Ecto neural progenitor cell (in vitro differentiated cells): ENCODE measurements at regions not wholly inside any gene's neighbourhood (a gene's known extent, or its start where the extent isn't known, plus 50 kb on each side); places are given as distances from the start of the nearest gene placed in this dataset.

Experiments used
- DNase-seq: peaks from one replicate; pipeline ENCODE4 v3.0.0-alpha.2; 2018; ENCODE audit warnings: low spot score

GRCh38 chr12:116402163-116402939, 124.9 kb upstream of the MED13L start:
- DNase-seq: no peak

GRCh38 chr12:116403546-116403945, 126.1 kb upstream of the MED13L start:
- no peak for DNase-seq

DNA sequence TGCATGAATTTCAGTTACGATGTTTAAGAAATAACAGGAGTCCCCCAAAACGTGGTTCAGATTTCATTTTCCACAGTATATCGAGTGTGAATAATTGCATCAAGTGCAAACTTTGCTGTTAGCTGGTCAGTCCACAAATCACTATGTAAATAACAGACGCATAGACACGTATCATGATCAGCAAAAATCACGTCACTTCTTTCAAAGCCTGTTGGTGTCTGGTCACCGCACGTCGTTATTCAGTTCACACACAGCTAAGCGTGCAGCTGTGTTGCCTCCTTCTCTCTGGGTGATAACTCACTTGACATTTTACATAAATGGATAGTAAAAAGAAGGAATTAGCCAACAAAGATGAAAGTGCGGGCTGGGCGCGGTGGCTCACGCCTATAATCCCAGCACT, 126.8 kb upstream of the MED13L start:
- no peak for DNase-seq

GRCh38 chr12:116404913-116405611, 127.6 kb upstream of the MED13L start:
- DNase-seq: no peak

DNA sequence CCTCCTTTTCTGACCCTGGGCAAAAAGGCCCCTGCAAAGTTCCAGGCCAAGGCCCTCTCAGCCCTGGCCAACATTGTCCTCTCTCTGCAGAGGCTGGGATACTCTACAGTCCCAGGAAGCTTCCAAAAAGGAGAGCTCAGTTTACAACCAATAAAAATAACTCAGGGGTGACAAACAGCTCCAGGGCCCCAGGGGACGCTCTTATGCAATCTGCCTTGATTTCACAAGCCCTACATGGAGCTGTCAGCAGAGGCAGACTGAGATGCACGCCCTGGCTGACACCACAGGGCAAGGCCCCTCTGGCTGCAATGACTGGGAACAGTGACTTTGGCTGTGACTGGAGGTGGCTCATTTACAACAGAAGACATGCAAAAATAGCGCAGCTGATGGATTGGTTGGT, 129.0 kb upstream of the MED13L start:
- DNase-seq: no peak

GRCh38 chr12:116408489-116409250, 131.2 kb upstream of the MED13L start:
- no peak for DNase-seq

DNA sequence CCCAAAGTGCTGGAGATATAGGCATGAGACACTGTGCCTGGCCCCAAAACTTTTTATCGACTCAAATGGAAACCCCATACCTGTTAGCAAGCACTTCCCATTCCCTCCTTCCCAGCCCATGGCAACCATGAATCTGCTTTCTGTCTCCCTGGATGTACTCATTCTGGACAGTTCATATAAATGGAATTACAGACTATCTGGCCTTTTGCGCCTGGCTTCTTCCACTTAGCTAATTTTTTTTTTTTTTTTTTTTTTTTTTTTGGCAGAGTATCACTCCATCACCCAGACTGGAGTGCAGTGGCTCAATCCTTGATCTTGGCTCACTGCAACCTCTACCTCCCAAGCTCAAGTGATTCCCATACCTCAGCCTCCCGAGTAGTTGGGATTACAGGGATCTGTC, 134.5 kb upstream of the MED13L start:
- no peak for DNase-seq

- DNase-seq: no peak
Measured at GRCh38 chr12:116414891-116415290, 137.4 kb upstream of the MED13L start.

GRCh38 chr12:116415408-116416108, 138.1 kb upstream of the MED13L start:
- DNase-seq: peak; percentile 72

DNA sequence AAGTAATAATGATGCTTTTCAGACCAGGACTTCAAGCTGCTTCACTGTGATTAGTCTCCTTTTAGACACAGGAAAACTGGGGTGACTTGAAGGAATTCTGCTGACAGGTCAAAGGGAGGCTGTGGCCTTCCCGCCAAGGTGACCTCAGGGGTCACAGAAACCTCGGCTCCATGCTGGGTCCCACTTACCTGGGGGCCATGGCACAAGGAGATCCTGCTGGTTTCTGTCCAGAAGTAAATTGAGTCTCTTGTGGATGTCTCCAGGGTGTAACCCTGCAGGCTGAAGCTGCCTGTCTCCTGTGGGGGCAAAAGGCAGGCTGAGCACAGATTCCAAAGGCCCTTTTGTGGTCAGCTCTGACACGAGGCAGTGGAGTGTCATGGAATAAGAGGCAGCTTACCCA, 138.7 kb upstream of the MED13L start:
- DNase-seq: no peak

DNA sequence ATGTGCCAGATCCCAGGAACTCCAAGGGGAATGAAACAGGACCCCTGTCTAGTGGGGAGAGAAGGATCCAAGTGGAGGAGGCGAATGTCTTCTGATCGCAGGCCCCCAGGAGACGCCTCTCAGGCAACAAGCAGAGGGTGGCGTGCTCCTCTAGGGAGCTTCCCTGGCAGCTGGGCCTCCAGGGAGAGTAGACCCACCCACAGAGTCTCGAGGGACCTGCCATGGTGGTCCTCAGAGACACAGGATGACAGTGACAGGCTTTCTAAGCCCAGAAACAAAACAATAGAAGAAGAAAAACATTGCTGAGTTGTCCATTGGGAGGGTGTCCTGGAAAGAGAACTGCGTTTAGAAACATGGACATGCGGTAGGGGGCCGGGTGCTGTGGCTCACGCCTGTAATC, 140.6 kb upstream of the MAP1LC3B2 start:
- no peak for DNase-seq

DNA sequence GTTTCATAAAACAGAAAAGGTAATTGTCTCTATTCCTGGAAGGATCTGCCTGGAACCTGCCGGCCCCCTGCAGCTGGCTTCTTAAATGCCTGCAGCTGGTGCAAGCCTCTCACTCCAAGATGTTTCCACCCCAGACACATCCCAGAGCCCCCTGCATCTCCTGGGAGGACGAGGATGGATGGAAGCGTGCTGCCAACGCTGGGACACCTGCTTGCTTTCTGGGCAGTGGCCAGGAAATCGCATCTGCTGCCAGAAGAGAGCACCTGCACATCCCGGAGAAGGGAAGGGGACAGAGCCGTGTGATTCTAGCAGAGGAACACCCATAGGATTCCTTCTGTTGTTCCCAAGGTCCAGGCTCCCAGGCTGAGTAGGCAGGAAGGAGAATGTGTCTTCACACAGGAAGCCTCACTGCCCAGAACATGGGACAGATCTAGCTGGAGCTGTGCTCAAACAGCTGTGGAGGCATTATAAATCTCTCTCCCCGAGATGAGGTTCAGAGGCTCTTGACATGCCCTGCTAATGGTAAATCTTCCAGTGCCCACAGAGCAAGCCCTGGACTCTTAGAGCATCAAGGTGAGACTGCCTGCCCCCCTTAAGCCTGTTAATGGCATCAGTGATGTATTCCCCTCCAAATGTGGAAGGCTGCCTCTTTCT, 138.8 kb upstream of the MAP1LC3B2 start:
- DNase-seq: no peak

GRCh38 chr12:116421785-116422538, 137.2 kb upstream of the MAP1LC3B2 start:
- no peak for DNase-seq

- no peak for DNase-seq
Measured at GRCh38 chr12:116423094-116423493, 136.1 kb upstream of the MAP1LC3B2 start.

GRCh38 chr12:116425256-116426193, 133.7 kb upstream of the MAP1LC3B2 start:
- no peak for DNase-seq

DNA sequence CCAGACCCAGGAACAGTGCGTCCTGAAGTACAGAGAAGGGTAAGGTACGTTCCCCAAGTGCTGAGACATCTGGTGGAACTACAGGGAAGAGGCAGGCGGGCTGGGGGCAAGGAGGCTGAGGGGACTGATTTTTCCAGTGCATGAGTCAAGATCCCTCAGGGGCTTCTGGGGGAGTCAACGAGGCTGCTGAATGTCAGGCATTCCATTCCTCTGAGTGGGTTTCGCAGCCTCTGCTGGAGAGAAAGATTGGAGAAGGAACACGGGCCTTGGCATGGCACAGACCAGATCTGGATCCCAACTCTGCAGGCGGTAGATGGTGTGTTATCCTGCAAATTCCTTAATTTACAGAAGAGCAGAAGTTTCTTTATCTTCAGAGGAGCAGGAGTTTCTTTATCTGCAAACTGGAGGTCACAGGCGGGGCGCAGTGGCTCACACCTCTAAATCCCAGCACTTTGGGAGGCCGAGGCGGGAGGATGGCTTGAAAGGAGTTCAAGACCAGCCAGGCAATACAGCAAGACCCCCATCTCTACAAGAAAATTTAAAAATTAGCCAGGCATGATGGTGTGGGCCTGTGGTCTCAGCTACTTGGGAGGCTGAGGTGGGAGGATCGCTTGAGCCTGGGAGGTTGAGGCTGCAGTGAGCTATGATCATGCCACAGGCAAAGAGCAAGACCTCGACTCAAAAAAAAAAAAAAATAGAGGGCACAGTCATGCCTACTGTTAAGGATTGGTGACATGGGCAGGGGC, 132.6 kb upstream of the MAP1LC3B2 start:
- DNase-seq: peak; percentile 78

DNA sequence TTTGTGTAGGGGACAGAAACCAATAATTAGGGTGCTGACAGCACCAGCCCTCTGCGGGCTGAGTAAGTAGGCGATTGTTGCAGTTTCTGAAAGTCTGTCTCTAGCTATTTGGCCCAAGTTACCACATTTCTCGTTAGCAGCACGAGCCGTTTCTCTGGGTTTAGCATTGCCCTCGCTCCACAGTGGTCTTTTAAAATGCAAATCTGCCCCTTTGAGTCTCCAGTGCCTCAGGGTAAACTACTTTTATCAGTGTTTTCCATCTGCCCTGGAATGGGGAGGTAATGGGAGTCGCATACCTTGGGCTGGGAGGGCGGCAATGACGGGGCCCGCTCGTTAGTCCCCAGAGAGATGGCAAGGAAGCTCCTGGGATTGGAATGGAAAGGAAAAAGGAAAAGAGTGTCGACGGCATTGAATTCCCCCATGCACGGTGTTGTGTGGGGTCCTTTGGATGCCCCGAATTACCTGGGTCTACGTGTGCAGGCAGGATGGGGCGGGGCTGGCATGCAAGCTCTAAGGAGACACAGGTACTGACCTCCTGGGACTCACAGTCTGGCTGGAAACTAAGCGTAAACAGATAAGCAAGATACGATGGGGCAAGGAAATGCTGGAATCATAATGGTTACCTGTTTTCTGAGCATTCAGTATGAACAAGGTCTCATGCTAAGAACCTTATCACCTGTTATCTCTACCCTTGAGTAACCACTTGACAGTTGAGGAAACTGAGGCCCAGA, 131.8 kb upstream of the MAP1LC3B2 start:
- DNase-seq: no peak

DNA sequence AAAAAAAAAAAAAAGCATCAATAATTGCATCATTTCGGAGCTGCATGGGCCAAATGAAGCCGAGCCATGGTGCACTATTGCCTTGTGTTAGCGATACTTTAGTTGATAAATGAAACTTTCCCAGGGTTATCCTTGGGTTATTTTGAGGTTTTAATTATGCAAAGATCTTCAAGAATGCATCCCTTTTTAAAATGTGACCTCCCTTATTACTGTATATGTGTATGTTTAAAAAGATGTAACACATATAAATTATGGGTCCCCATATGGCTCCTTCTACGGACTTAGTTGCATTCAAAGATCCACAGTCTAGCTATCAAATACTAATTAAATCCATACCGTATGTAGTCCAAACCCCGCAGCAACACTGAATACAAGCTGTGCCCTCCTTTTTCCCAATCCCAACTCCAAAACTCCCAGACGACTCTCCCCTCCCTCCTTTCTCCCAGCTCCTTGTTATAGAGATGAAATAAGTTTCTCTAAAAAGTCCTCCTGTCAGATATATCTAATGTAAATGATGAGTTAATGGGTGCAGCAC, 129.3 kb upstream of the MAP1LC3B2 start:
- DNase-seq: no peak
